HG03103 (cell line): ENCODE measurements at regions not wholly inside any gene's neighbourhood (a gene's known extent, or its start where the extent isn't known, plus 50 kb on each side); places are given as distances from the start of the nearest gene placed in this dataset.

Experiments
- ATAC-seq: cut with Tn5 transposase; IDR thresholded peaks from one replicate; pipeline ENCODE4 v1.9.1; 2021; ENCODE audit warnings: low read depth; ENCODE audit not compliant: unreplicated experiment

GRCh38 chr20:50413088-50413500 is 97.1 kb upstream of the PTPN1 start:
- ATAC-seq, result no peak

DNA sequence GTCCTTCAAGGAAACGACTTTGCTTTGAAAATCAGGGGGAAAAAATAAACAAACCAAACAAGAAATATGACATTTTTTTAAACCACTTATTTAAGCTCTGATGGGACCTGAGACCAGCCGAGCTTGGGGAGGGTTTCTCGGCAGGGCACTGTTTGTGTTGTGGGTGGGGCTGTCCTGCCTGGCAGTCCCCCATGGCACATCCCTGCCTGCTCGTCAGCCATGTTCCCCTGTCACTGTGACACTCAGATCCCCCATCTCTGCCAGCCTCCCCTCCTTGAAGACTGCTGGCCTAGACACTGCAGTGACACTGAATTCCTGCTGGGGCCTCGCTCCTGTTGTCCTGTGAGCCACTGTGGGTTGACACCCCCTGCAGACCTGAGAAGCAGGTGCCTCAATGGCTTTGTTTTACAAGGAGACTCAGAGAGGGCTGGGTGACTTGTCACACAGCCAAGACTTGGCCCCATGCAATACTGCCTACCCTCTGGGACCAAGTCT is 95.1 kb upstream of the PTPN1 start:
- ATAC-seq, result no peak

GRCh38 chr20:50415516-50416268 is 94.5 kb upstream of the PTPN1 start:
- ATAC-seq, result no peak

DNA sequence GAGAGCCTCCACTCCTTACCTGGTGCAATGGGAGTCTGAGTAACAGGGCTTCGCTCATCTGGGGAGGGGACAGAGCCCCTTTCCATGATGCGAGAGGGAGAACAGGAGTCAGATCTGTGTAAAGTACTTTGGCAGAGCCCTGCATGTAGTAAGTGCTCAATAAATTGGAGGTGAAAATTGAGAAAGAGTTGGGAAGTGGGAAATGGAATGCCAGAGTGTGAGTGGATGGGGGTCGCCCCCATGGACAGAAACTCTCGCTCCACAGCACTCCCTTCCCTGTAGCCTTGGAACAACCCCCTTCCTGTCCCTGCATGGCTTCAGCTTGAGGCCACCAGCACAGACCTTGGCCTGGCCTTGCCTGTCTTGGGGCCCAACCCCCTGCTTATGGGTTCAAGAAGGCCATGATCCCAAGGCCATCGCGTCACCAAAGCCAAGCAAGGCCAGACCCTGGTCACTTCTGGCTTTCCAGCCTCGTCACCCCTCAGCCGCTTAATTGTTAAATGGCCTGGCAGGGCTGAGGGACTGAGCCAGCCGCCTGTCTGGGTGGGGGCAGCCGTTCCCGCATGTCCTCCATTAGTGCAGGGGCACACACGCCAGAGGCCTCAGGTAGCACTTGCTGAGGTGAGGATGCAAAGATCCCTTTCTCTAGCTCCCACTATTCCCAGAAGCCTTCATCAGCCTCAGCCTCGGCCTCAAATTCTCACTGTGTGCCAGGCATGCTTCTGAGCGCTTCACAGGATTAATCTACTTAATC is 93.7 kb upstream of the PTPN1 start:
- ATAC-seq, result no peak

DNA sequence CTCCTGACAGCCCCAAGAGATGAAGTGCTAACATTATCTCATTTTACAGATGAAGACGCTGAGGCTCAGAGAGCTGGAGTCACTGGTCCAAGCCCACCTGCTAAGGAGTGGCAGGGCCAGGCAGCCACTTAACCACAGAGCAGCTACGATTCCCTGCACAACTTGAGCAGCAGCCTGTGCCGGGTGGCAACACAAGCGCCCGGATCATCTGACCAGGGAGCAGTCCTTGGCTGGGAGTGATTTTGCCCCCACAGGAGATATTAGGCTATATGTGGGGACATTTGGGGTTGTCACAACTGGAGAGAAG is 93.2 kb upstream of the PTPN1 start:
- no peak for ATAC-seq

DNA sequence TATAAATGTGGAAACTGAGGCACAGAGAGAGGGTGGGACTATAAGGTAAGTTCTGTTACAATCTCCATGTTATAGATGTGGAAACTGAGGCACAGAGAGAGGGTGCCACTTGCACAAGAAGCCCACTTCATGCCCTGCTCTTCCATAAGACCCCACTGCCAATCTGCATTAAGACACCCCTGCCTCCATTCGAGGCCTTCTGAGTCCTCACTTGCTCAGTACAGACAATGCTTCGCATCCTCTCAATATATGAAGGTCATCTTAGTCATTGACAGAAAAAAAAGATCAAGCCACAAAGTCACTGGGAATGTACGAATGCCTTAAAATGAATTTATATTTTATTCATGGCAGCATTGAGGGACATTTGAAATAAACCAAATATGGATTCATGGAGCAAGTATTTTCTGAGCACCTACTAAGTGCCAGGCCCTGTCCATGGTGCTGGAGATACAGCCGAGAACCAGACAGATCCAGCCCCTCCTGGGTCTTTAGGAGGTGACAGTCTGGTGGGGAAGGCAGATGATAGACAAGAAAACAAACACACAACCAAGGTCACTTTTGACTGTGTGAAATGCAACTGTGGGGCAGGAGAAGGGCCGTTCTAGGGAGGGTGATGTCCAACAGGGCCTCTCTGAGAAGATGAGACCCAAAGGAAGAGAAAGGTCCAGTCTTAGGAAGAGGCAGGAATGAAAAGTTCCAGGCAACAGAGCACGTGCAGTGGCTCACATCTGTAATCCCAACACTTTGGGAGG is 92.5 kb upstream of the PTPN1 start:
- no peak for ATAC-seq

DNA sequence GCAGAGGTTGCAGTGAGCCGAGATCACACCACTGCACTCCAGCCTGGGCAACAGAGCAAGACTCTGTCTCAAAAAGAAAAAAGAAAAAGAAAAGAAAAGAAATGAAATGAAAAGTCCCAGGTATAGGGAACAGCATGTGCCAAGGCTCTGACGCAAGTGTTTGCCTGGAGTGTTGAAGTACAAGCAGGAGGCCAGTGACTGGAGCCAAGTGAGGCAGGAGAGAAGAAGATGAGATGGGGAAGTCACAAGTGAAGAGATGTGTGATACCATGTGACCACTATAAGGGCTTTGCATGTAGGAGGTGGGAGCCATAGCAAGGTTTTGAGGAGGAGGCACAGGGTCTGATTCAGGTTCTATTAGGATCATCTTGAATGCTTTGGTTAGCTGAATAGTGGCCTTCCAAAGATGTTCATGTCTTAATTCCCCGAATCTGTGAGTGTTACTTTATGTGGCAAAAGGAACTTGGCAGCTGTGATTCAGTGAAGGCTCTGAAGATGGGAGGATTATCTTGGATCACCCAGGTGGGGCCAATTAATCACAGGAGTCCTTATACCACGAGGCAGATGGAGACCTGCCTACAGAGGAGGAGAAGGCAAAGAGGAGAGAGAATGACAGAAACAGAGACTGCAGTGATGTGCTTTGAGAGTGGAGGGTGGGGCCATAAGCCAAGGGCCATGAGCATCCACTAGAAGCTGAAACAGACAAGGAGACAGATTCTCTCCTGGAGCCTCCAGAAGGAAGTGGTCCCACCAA is 91.1 kb upstream of the PTPN1 start:
- no peak for ATAC-seq

DNA sequence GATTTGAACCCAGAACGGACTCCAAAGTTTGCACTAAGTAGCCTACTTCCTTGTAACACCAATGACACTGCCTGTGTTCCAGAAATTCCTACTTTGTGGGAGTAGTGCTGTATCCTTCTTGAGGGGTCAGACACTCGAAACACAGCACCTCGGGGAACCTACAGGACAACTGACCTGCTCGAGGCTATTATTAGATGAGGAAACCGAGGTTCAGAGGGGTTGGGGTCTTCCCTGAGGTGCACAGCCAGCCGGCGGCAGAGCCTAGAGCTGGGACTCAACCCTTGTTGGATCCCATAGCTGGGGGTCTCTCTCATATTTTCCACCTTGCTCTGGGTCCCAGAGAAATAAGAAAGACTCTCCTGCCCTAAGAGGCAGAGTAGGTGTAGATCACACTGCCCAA is 89.8 kb upstream of the PTPN1 start:
- no peak for ATAC-seq

DNA sequence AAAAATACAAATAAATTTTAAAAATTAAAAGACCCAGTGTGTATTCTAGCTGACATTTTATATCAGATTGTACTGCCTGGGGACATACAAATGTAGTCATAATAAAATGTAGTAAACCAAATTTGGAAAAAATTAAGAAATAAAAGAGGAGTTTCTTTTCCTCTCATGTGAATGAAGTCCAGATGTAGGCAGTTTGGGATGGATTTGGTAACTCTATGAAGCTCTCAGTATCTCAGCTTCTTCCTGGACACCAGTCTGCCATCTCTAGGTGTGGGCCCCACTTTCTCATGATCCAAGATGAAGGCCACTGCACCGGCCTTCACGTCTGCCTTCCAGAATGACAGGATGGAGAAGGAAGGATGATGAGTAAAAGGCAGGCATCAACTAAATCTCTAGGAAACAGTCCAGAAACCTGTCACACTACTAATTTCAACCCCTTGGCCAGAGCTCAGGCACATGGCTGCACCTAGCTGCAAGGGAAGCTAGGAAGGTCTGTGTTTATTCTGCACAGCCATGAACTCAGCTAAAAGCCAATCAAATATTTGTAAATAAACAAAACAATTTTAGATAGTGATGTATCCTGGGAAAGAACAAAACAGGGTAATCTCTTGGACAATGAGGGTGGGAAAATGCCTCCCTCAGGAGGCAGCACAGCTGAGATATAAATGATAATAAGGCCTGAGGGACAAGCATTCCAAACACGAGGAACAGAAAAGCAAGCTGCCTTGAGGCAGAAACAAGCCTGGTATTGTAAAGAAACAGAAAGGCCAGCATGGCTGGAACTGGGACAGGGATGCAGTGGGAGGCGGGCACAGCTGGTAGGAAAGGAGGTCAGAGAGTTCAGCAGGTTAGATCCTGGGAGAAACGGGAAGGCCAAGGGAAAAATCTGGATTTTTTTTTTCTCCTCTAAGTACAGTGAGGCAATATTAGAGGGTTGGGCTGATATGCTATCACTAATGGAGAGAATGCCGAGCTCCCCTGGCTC is 88.5 kb upstream of the PTPN1 start:
- no peak for ATAC-seq

DNA sequence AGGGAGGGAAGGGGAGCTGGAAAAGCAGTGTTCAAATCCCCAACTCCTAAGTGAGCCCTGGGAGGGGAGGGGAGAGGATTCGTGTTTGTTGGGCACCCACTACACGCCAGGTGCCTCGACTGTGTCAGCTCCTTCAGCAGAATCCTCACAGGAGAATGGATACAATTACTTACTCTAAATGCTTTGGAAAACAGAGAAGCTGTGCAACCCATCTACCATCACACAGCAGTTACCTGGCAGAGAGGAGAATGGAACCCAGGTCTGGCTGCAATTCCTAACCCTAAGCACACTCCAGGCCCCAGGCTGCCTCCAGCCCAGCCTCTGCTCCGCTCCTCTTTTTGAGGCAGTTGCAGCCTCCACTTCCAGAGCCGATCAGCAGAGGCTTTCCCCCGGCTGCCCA is 86.4 kb upstream of the PTPN1 start:
- no peak for ATAC-seq

DNA sequence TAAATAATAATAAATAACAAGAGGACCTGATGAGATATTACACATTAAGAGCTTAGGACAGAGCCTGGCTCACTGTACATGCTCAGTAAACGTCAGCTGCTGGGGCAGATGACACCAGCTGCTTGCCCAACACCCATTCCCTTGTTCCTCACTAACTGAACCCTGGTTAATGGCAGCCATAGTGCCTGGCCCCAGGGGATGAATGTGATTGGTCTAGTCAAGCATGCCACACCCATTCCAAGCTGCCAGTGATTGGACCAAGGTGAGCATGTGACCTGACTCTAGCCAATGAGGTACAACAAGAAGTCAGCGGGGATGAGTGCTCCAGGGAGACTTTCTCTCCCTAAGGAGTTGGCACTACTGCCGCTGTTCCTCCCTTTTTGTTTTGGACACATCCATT is 85.1 kb upstream of the PTPN1 start:
- no peak for ATAC-seq

DNA sequence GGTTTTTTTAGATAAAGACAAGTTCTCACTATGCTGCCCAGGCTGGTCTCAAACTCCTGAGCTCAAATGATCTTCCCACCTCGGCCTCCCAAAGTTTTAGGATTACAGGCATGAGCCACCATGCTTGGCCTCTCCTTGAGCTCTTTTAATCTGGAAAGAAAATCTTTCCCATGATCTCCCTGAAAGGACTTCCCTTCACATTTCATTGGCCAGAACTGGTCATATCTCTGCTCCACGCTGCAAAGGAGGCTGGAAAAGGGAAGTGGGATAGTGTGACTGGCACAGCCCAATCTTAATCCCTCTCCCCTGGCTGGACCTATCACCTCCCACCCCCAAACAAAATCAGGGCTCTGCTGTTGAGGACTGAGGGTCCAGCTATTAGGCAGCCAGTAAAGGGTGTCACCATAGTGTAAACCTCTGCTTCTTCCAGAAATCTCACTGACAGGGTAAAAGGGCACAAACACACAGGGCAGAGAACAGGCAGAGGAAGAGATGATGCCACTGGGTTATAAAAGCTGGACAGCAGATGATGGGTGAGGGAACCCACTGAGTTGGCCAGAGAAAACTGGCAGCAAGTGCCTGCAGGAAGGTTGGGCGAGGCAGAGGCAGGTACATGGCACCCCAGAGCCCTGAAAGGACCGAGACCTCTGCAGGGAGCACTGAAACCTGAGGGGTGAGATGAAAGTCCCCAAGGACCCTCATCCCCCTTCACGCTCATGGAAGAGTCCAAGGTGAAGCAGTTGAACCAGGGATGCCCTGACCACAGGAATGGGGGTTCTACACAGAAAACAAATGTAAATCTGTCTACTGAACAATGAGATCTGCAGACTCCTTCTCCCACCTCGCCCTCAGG is 83.1 kb upstream of the PTPN1 start:
- ATAC-seq, result no peak

DNA sequence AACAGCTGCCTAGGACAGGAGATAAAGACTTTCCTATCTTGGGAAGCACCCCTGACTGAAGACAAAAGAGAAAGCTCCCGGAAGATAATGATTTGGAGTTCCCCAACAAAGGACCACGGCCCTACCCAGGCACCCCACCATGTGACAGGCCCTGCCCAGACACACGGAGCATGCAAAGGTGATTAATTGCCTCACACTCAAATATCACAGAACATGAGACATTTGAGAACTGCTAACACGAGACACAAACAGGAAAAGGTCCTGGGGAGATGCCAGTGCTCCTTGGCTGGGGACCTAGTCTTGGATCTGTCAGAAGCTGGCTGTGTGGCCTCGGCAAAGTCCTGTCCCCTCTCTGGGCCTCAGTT is 82.5 kb upstream of the PTPN1 start:
- no peak for ATAC-seq

GRCh38 chr20:50428097-50428828 is 81.9 kb upstream of the PTPN1 start:
- no peak for ATAC-seq

DNA sequence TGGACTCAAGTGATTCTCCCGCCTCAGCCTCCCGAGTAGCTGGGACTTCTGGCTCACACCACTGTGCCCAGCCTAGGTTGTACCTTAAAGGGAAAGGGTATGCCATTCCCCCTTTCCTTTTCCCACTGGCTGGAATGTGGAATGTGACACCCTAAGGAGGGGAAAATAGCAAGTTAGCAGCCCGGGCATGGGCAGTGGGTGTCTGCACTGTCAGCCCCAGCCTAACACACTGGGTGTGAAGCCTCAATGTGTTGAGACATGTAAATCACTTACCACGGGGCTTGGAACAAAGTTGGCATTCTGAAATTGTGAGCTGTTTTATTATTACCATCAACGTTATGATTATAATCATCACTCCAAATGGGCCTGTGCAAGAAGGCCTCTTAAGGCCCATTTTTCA is 80.8 kb upstream of the PTPN1 start:
- ATAC-seq, result no peak

DNA sequence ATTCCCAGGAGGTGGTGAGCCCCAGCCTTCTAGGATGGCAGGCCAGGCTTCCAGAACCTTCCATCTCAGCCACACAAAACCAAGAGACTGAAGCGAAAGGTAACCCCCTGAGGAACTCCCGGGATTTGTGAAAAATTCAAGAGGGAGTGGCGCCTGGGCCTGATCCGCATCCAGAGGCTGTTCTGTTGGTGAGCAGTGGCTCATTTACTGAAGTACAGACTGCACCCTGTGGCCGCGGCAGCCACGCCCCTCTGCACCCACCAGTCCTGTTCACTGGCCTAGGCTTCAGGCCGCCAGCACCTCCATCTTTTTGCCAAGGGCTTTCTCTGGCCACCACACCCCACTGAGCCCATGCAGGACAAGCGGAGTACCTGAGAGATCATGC is 79.1 kb upstream of the PTPN1 start:
- ATAC-seq, result no peak

DNA sequence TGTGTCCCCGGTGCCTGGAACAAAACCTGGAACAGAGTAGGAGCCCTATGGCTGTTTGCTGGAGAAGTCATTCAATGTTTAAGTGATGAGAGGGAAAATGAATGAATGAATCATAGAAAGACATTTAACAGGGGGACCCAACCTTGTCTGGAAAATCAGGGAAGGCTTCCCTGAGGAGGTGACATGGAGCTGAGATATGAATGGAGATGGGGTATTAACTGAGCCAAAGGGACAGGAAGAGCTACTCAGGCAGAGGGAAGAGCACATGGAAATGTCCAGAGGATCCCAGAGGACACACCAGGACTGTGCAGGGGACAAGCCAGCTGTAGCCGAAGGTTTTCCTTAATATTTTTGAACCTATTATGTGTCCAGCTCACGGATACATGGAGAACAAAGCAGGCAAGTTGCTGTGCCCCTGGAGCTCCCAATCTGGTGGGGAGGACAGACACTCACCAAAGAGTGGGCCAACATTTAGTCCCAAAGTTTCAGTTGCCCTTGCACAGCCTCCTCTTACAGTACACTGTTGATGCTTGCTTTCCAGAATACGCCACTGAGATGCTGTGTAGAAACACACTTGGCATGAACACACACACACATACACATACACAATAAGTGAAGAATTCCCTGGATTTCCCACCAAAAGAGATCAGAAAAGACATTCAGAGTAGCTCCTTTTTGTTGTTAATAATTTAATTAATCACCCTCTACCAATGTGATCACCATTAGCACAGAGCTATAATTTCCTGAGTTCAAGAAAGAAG is 77.0 kb upstream of the PTPN1 start:
- no peak for ATAC-seq

- ATAC-seq, result no peak
Observed at GRCh38 chr20:50434321-50434652, 75.9 kb upstream of the PTPN1 start.
